ENCODE measurements at regions not wholly inside any gene's neighbourhood (a gene's known extent, or its start where the extent isn't known, plus 50 kb on each side); places are given as distances from the start of the nearest gene placed in this dataset.

DNA sequence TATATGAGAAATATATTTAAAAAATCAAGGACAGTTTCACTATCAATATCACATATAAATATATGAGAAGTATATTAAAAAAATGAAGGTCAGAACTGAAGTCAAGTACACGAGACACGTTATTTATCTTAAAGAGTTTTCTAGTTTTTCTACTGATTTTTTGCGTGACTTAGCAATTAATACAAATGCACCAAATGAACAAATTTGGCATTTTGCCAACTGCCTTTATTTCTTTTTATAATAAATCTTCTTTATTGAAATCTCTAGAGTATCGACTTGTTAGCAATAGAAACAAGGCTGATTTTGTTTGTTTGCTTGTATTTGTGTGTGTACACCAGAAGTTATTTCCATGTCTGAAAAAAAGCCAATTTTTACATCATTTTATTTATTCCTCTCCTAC is 1684.7 kb upstream of the RAG2 start:
- Histone ChIP-seq H3K4me3 (no peak overlapping the region), H3K27me3 (ENCODE audit: low read depth) (no peaks in the 10 kb centered on the region), H3K9me3 (replicated peaks) (peaks cover 7% of the 10 kb centered on the region), H3K27ac (replicated peaks) (no peak overlapping the region), H3K36me3 (no peaks in the 10 kb centered on the region), H3K4me1 (no peaks in the 10 kb centered on the region)
- no peak for DNase-seq
- TF ChIP-seq, protein P1, sequence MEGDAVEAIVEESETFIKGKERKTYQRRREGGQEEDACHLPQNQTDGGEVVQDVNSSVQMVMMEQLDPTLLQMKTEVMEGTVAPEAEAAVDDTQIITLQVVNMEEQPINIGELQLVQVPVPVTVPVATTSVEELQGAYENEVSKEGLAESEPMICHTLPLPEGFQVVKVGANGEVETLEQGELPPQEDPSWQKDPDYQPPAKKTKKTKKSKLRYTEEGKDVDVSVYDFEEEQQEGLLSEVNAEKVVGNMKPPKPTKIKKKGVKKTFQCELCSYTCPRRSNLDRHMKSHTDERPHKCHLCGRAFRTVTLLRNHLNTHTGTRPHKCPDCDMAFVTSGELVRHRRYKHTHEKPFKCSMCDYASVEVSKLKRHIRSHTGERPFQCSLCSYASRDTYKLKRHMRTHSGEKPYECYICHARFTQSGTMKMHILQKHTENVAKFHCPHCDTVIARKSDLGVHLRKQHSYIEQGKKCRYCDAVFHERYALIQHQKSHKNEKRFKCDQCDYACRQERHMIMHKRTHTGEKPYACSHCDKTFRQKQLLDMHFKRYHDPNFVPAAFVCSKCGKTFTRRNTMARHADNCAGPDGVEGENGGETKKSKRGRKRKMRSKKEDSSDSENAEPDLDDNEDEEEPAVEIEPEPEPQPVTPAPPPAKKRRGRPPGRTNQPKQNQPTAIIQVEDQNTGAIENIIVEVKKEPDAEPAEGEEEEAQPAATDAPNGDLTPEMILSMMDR (IDR thresholded peaks at IDR 0.05; ENCODE audit: borderline replicate concordance), result no peak
- intact Hi-C loops (cut with micrococcal nuclease), result no loop called here

DNA sequence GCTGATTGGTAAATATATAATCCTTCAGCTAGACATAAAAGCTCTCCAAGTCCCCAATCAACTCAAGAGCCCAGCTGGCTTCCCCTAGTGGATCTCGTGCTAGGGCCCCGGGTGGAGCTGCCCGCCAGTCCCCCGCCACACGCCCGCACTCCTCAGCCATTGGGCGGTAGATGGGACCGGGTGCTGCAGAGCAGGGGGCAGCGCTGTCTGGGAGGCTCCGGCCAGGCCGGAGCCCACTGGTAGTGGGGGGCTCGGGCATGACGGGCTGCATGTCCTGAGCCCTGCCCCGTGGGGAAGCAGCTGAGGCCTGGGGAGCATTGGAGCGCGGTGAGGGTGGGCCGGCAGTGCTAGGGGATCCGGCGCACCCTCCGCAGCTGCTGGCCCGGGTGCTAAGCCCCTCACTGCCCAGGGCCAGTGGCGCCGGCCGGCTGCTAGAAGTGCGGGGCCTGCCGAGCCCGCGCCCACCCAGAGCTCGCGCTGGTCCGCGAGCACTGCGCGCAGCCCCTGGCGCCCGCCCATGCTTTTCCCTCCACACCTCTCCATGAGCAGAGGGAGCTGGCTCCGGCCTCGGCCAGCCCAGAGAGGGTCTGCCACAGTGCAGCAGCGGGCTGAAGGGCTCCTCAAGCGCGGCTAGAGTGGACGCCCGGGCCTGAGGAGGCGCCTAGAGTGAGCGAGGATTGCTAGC is 1680.6 kb upstream of the RAG2 start:
- Histone ChIP-seq H3K4me3 (no peak overlapping the region), H3K9me3 (replicated peaks) (peaks cover 7% of the 10 kb centered on the region), H3K4me1 (no peaks in the 10 kb centered on the region), H3K36me3 (no peaks in the 10 kb centered on the region), H3K27me3 (ENCODE audit: low read depth) (no peaks in the 10 kb centered on the region), H3K27ac (replicated peaks) (no peak overlapping the region)
- intact Hi-C loops (cut with micrococcal nuclease), result no loop called here
- TF ChIP-seq, protein P1 (IDR thresholded peaks at IDR 0.05; ENCODE audit: borderline replicate concordance), result no peak
- DNase-seq, result no peak

DNA sequence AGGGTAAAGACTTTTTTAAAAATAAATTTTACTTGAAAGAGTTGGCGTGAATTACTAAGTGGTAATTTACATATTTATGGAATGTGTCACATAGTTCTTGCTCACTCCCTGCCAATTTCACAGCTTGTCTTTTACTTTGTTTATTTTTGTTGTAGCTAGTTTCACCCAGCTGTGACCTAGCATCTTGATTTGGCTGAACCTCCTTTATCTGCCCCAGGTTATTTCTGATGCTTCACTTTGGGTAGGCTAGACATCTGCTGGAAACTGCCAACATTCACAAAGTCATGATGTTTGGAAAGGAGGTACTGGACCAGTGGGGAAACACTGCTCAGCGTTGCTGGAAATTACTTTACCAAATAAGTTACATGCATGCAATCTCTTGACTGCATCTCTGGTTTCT is 1676.0 kb upstream of the RAG2 start:
- Histone ChIP-seq H3K27me3 (ENCODE audit: low read depth) (no peaks in the 10 kb centered on the region), H3K27ac (replicated peaks) (no peak overlapping the region), H3K9me3 (replicated peaks) (peaks cover 14% of the 10 kb centered on the region), H3K4me3 (no peak overlapping the region), H3K36me3 (no peaks in the 10 kb centered on the region), H3K4me1 (no peaks in the 10 kb centered on the region)
- DNase-seq, result no peak
- TF ChIP-seq, protein P1 (IDR thresholded peaks at IDR 0.05; ENCODE audit: borderline replicate concordance), result no peak
- intact Hi-C loops (cut with micrococcal nuclease), result no loop called here

DNA sequence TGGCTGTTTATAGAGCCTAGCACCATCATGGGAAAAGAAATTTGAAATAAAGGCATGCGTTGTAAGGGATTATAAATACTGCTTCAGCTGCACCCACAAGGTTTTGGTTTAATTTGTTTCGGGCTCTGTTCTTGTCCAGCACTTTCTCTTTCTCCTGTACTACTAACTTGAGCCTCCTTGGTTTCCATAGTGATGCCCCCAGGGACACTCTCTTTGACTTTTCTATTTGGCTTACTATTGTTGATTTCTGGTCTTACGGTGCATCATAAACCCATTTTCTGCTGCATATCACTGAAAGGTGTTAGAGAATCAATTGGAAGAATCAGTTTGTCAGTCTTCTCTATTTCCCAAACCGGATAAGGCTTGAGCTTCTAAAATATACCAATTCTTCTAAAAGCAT is 1674.3 kb upstream of the RAG2 start:
- H3K27ac ChIP-seq (replicated peaks), result no peak overlapping the region
- H3K4me1 ChIP-seq, result no peaks in the 10 kb centered on the region
- H3K9me3 ChIP-seq (replicated peaks), result peaks cover 7% of the 10 kb centered on the region
- H3K27me3 ChIP-seq (ENCODE audit: low read depth), result no peaks in the 10 kb centered on the region
- H3K36me3 ChIP-seq, result no peaks in the 10 kb centered on the region
- no peak for DNase-seq
- no peak overlapping the region for H3K4me3 ChIP-seq
- TF ChIP-seq, protein P1 (IDR thresholded peaks at IDR 0.05; ENCODE audit: borderline replicate concordance), result no peak
- intact Hi-C loops (cut with micrococcal nuclease), result no loop called here

DNA sequence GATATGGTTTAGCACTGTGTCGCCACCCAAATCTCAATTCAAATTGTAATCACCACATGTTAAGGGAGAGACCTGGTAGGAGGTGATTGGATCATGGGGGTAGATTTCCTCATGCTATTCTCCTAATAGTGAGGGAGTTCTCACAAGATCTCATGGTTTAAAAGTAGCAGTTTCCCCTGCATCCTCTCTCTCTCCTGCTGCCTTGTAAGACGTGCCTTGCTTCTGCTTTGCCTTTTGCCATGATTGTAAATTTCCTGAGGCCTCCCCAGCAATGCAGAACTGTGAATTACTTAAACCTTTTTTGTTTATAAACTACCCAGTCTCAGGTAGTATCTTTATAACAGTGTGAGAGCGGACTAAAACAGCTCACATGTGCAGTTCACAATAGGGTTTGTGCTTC is 1668.7 kb upstream of the RAG2 start:
- Histone ChIP-seq H3K4me3 (no peak overlapping the region), H3K36me3 (no peaks in the 10 kb centered on the region), H3K4me1 (no peaks in the 10 kb centered on the region), H3K27ac (replicated peaks) (no peak overlapping the region), H3K9me3 (replicated peaks) (peaks cover 33% of the 10 kb centered on the region), H3K27me3 (ENCODE audit: low read depth) (no peaks in the 10 kb centered on the region)
- TF ChIP-seq, protein P1 (IDR thresholded peaks at IDR 0.05; ENCODE audit: borderline replicate concordance), result no peak
- intact Hi-C loops (cut with micrococcal nuclease), result no loop called here
- no peak for DNase-seq

All from left ventricle myocardium inferior (tissue), 1 donor.